HG02610 (cell line): ENCODE measurements at regions not wholly inside any gene's neighbourhood (a gene's known extent, or its start where the extent isn't known, plus 50 kb on each side); places are given as distances from the start of the nearest gene placed in this dataset.

Experiments
- ATAC-seq: cut with Tn5 transposase; IDR thresholded peaks from one replicate; pipeline ENCODE4 v1.9.1; 2021; ENCODE audit warnings: mild to moderate bottlenecking, moderate library complexity; ENCODE audit not compliant: unreplicated experiment

GRCh38 chr14:85093631-85094330, 436.2 kb upstream of the FLRT2 start:
- no peak for ATAC-seq

- no peak for ATAC-seq
Measured at GRCh38 chr14:85102591-85102990, 427.4 kb upstream of the FLRT2 start.

DNA sequence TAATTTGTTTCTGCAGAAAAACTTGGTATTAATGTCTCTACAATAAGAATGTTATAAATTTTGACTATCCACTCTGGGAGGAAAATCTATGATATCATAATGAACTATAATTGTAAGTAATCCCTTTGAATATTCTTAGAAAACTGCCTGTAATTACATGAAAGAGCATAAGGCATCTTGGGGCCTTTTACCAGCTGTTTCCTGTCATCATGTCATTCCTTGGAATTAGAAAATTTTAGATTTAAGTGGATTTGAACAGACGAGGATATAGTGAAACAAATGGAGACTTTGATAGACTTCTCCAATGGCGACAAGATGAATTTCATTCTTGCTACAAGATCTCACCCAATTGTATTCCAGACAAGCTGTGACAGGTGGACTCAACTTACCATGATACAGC, 423.4 kb upstream of the FLRT2 start:
- ATAC-seq: no peak

- ATAC-seq: no peak
Measured at GRCh38 chr14:85112762-85113161, 417.2 kb upstream of the FLRT2 start.

GRCh38 chr14:85115921-85116320, 414.0 kb upstream of the FLRT2 start:
- no peak for ATAC-seq

DNA sequence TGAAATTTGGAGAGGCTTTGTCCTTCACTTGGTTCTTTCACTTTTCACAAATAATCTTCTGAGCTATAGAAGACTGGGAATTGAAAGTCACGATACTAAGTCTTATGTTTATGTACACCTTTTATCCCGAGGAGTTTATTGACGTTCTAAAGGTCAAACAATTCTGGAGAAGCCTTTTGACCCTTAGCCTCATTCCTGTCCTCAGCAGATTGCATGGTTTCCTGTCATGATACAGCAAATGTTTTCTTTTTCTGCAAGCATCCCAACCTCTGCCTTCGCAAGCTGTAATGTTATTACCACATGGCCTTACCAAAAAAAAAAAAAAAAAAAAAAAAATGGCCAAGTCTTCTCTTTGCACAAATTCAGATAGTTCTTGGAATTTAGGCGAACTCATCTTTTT, 411.7 kb upstream of the FLRT2 start:
- ATAC-seq: no peak

DNA sequence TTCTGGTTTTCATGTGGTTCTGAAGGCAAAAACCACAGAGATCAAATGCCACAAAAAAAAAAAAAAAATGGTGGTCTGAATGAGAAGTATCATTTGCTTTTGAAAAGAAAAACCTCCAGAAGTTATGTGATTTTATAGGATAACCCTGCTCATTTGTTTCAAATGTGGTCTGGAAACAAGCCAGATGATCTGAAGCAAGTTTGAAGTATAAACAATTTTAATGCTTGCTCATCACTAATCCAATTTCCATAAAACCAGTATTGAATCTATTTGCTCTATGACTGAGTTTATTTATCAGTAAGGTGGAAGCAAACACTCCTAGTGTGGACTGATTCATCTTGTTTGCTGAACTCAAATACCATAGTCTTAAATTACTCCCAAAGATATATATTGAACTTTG, 407.3 kb upstream of the FLRT2 start:
- ATAC-seq: no peak

GRCh38 chr14:85123755-85124154, 406.2 kb upstream of the FLRT2 start:
- no peak for ATAC-seq

DNA sequence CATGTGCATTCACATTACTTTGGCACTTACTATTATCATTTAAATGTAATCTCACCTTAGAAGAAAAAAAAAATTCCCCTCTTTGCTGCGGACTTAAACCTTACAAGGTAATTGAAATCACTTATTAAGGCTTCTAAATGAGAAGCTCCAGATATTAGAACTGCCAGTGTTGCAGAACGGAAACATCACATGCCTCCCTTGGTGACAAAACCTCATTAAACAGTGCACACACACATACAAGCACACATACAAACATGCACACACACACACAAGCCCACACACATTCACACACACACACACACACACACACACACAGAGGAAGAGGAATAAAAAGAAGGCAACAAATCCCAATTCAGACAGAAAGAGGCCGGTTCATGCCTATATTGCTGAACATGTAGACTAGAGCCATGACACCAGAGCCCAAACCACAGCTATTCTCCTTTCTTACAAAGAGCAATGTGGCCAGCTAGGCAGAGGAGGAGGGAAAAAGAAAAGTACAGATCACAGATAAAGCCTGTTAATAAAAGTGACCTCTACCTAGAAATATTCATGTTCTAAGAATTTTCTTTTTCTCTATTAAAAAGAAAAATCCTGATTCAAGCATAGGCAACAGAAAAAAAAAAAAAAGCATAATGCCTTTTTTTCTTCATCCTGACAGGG, 405.2 kb upstream of the FLRT2 start:
- ATAC-seq: no peak

GRCh38 chr14:85125291-85125670, 404.7 kb upstream of the FLRT2 start:
- no peak for ATAC-seq

GRCh38 chr14:85129921-85130320, 400.0 kb upstream of the FLRT2 start:
- no peak for ATAC-seq

DNA sequence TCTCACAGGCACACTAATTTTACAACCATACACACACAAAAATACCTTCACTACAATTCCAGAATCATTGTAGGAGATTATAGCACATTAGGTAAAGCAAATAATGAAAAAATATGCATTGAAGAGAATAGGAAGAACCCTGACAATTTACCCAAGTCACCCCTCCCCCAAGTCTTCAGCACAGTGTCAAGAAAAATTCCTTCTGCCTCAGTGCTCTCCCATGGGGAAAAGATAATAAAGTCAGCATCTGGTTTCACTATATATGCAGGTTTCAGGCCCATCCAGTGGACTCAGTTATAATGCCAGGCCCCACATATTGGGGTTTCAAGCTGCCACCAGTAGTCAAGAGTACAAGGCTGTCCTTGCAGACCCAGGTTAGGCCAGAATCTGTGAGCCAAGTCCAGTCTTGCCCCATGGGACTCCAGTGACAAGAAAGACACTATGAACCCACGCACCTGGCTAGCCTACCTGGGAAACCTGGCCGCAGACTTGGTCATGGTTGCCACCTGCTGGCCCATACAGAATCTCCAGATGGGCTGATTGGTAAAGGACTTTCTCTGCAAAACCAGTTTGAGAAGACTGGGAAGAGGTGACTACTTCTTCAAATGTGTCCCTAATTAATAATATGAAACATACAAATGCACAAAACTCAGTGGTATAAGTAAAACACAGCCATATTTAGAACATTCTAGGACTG, 398.6 kb upstream of the FLRT2 start:
- ATAC-seq: no peak

DNA sequence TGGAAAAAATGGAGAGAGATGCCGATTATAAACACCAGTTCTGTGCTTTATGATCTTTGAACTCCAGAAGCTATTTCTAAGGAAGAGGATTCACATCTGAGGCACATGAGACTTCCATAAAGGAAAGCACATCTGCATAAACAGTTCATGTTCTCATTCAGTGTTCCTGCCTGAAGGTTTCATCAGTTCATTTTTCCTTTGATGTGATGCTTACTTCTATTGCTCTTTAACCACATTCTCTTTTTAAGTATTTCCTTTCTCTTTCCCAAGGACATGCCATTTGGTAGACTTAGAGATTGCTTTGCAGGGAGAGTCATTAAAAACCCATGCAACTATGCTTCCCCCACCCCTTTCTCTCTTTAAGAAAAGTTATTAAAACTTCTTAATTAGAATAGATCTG, 387.0 kb upstream of the FLRT2 start:
- no peak for ATAC-seq

DNA sequence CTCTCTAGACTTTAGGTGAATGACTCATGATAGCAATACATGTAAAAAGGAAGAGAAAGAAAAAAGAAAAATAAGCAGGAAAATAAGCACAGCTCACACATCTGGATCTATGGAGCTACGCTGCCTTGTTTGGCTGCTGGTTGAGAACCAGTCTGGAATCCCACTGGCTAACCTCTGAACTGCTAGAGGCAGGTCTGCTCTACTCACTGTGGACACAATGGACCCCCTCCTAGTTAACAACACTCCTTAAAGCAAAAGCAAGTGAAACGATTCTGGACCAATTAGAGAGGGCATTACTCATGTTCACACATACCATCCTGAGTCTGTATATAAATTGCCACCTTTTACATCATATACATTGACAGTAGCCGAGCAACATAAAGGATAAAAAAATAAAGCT, 383.2 kb upstream of the FLRT2 start:
- no peak for ATAC-seq

- ATAC-seq: no peak
Measured at GRCh38 chr14:85150166-85150565, 379.8 kb upstream of the FLRT2 start.

DNA sequence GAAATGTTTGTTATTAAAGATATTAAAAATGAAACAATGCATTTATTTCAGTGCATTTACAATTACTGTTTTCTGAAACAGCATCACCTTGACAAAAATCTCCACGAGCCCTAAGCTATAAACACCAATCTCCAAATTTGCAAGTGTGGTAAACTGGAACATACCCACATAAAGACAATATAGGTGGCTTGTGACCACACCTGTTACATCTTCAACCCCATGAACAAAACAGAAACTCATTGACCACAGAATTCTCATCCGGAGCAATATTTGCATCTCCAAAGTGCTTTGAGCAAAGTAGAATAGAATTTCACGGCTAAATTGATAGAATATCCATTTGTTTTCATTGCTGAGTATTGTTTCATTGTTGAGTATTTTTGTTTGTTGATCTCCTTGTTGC, 375.2 kb upstream of the FLRT2 start:
- no peak for ATAC-seq

GRCh38 chr14:85156319-85156718, 373.6 kb upstream of the FLRT2 start:
- ATAC-seq: no peak

- no peak for ATAC-seq
Measured at GRCh38 chr14:85159726-85160125, 370.2 kb upstream of the FLRT2 start.

- no peak for ATAC-seq
Measured at GRCh38 chr14:85165094-85165493, 364.9 kb upstream of the FLRT2 start.

- no peak for ATAC-seq
Measured at GRCh38 chr14:85169381-85169780, 360.6 kb upstream of the FLRT2 start.

GRCh38 chr14:85172290-85172689, 357.7 kb upstream of the FLRT2 start:
- no peak for ATAC-seq

- ATAC-seq: no peak
Measured at GRCh38 chr14:85172889-85173477, 357.0 kb upstream of the FLRT2 start.
